ENCODE measurements at regions not wholly inside any gene's neighbourhood (a gene's known extent, or its start where the extent isn't known, plus 50 kb on each side); places are given as distances from the start of the nearest gene placed in this dataset.

- Mint-ChIP-seq H3K4me1 (no peaks in the 10 kb centered on the region), H3K9me3 (peaks cover 4% of the 10 kb centered on the region), H3K36me3 (no peaks in the 10 kb centered on the region), H3K27me3 (no peaks in the 10 kb centered on the region), H3K27ac (no peak overlapping the region), H3K4me3 (no peak overlapping the region)
- DNase-seq = no peak
- CTCF ChIA-PET = no interaction called here
Measured at GRCh38 chr11:115067900-115068530, 389.7 kb downstream of the NXPE2 start.

GRCh38 chr11:115069599-115069998 is 391.3 kb downstream of the NXPE2 start:
- DNase-seq = no peak
- Mint-ChIP-seq H3K9me3 (peaks cover 4% of the 10 kb centered on the region), H3K27me3 (no peaks in the 10 kb centered on the region), H3K36me3 (no peaks in the 10 kb centered on the region), H3K4me3 (no peak overlapping the region), H3K4me1 (no peaks in the 10 kb centered on the region), H3K27ac (no peak overlapping the region)
- CTCF ChIA-PET = no interaction called here

DNA sequence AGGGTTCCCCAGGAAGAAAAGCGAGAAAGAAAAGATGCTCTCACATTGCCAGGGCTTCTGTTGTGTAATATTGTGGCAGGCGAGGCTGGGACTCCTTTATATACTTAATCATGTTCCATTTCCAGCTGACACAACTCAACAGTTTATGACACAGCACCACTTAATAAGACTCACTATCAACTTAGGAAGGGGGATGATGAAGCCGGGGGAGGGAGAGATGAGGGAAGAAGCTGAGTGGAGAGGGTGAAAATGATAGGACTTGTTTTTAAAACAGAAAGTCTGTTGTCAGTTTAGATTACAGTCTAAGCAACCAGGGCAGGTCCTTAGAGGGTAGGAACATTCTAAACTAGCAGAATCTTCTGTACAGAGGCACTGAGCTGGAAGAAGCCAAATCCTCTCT is 397.0 kb downstream of the NXPE2 start:
- no peak overlapping the region for H3K4me3 Mint-ChIP-seq
- H3K36me3 Mint-ChIP-seq = no peaks in the 10 kb centered on the region
- no peaks in the 10 kb centered on the region for H3K9me3 Mint-ChIP-seq
- no peaks in the 10 kb centered on the region for H3K27me3 Mint-ChIP-seq
- CTCF ChIA-PET = no interaction called here
- DNase-seq = no peak
- H3K4me1 Mint-ChIP-seq = no peaks in the 10 kb centered on the region
- no peak overlapping the region for H3K27ac Mint-ChIP-seq

GRCh38 chr11:115077740-115078139 is 399.4 kb downstream of the NXPE2 start:
- CTCF ChIA-PET = no interaction called here
- no peak overlapping the region for H3K27ac Mint-ChIP-seq
- H3K4me3 Mint-ChIP-seq = no peak overlapping the region
- no peaks in the 10 kb centered on the region for H3K4me1 Mint-ChIP-seq
- no peaks in the 10 kb centered on the region for H3K36me3 Mint-ChIP-seq
- no peaks in the 10 kb centered on the region for H3K9me3 Mint-ChIP-seq
- no peak for DNase-seq
- no peaks in the 10 kb centered on the region for H3K27me3 Mint-ChIP-seq

GRCh38 chr11:115078461-115079438 is 400.4 kb downstream of the NXPE2 start:
- CTCF ChIA-PET = no interaction called here
- Mint-ChIP-seq H3K4me3 (no peak overlapping the region), H3K9me3 (no peaks in the 10 kb centered on the region), H3K27me3 (no peaks in the 10 kb centered on the region), H3K36me3 (no peaks in the 10 kb centered on the region), H3K4me1 (no peaks in the 10 kb centered on the region), H3K27ac (no peak overlapping the region)
- no peak for DNase-seq

GRCh38 chr11:115080923-115081680 is 402.8 kb downstream of the NXPE2 start:
- Mint-ChIP-seq H3K36me3 (no peaks in the 10 kb centered on the region), H3K4me1 (no peaks in the 10 kb centered on the region), H3K27me3 (no peaks in the 10 kb centered on the region), H3K27ac (no peak overlapping the region), H3K9me3 (no peaks in the 10 kb centered on the region), H3K4me3 (no peak overlapping the region)
- DNase-seq = no peak
- CTCF ChIA-PET = no interaction called here

GRCh38 chr11:115081972-115082371 is 403.6 kb downstream of the NXPE2 start:
- no peaks in the 10 kb centered on the region for H3K4me1 Mint-ChIP-seq
- H3K36me3 Mint-ChIP-seq = no peaks in the 10 kb centered on the region
- CTCF ChIA-PET = no interaction called here

DNA sequence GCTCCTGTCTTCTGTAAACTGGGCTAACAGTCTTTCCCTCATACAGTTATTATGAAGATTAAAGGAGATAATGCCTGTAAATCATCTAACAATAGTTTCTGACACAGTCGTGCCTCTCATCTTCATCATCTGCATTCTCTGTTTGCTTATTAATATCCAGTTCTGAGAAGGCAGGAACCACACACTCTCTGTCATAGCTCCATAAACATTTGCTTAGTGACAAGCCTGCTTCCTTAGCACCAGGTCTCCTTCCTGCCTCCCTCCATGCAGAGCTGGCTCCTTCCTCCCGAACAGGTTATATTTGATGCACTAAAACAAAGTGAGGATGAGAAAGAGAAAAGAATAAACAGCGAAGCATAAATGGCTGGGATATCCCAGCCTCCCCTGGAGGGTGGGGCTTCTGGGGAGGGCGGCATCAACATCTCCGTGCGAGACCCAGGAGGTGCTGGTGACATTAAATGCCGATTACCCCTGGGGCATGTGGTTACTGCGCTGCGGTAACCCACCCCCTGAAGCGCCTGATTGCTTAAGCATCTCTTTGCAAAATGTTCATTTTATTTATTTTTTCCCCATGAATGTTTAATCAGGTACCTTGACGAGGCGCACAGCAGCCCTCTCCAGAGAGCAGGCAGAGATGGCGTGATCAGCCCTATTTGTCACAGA is 404.9 kb downstream of the NXPE2 start:
- no peak overlapping the region for H3K4me3 Mint-ChIP-seq
- CTCF ChIA-PET = no interaction called here
- no peak for DNase-seq
- no peaks in the 10 kb centered on the region for H3K4me1 Mint-ChIP-seq
- H3K27me3 Mint-ChIP-seq = no peaks in the 10 kb centered on the region
- no peaks in the 10 kb centered on the region for H3K9me3 Mint-ChIP-seq
- no peak overlapping the region for H3K27ac Mint-ChIP-seq
- no peaks in the 10 kb centered on the region for H3K36me3 Mint-ChIP-seq

More at GRCh38 chr11:115081972-115082371, 403.6 kb downstream of the NXPE2 start:
- Mint-ChIP-seq H3K27me3 (no peaks in the 10 kb centered on the region), H3K27ac (no peak overlapping the region), H3K4me3 (no peak overlapping the region), H3K9me3 (no peaks in the 10 kb centered on the region)
- DNase-seq = no peak

- H3K4me3 Mint-ChIP-seq = no peak overlapping the region
- CTCF ChIA-PET = no interaction called here
- H3K36me3 Mint-ChIP-seq = no peaks in the 10 kb centered on the region
- DNase-seq = no peak
- H3K4me1 Mint-ChIP-seq = no peaks in the 10 kb centered on the region
- no peaks in the 10 kb centered on the region for H3K27me3 Mint-ChIP-seq
- no peak overlapping the region for H3K27ac Mint-ChIP-seq
- H3K9me3 Mint-ChIP-seq = no peaks in the 10 kb centered on the region
Measured at GRCh38 chr11:115084231-115084630, 405.9 kb downstream of the NXPE2 start.

GRCh38 chr11:115085461-115086210 is 407.3 kb downstream of the NXPE2 start:
- Mint-ChIP-seq H3K4me3 (no peak overlapping the region), H3K27me3 (no peaks in the 10 kb centered on the region), H3K9me3 (no peaks in the 10 kb centered on the region), H3K36me3 (no peaks in the 10 kb centered on the region), H3K27ac (no peak overlapping the region), H3K4me1 (no peaks in the 10 kb centered on the region)
- DNase-seq = no peak
- CTCF ChIA-PET = no interaction called here

DNA sequence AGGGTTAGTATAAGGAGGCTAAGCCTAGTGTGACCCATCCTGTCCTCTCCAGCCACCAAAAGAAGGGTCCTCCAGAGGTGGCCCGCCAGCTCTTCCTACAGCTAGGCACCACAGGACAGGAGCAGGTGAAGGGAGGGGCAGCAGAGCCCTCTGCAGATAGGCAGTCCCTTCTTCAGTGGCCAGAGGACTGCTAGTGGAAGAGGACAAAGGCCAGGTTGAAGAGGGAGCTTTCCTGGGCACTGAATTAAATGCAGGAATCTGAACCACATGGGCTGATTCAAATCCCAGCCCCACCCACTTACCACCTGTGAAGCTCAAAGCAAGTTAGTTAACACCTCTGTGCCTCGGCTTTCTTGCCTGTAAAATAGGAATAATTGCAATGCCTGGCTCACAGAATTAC is 409.5 kb downstream of the NXPE2 start:
- no peak for DNase-seq
- Mint-ChIP-seq H3K4me3 (no peak overlapping the region), H3K4me1 (no peaks in the 10 kb centered on the region), H3K27me3 (no peaks in the 10 kb centered on the region), H3K9me3 (no peaks in the 10 kb centered on the region), H3K27ac (no peak overlapping the region), H3K36me3 (no peaks in the 10 kb centered on the region)
- CTCF ChIA-PET = no interaction called here

GRCh38 chr11:115092516-115092915 is 411.7 kb downstream of the CADM1 start:
- Mint-ChIP-seq H3K27me3 (no peaks in the 10 kb centered on the region), H3K4me3 (no peak overlapping the region), H3K36me3 (no peaks in the 10 kb centered on the region), H3K27ac (no peak overlapping the region), H3K9me3 (no peaks in the 10 kb centered on the region), H3K4me1 (no peaks in the 10 kb centered on the region)
- CTCF ChIA-PET = no interaction called here
- DNase-seq = no peak

GRCh38 chr11:115097796-115098408 is 406.3 kb downstream of the CADM1 start:
- Mint-ChIP-seq H3K4me3 (no peak overlapping the region), H3K27me3 (no peaks in the 10 kb centered on the region), H3K27ac (no peak overlapping the region), H3K4me1 (no peaks in the 10 kb centered on the region), H3K36me3 (no peaks in the 10 kb centered on the region), H3K9me3 (no peaks in the 10 kb centered on the region)
- DNase-seq = no peak
- CTCF ChIA-PET = no interaction called here

Data from activated naive CD4-positive, alpha-beta T cell treated with anti-CD3 and anti-CD28 coated beads, Interleukin-2, amount 10 ng/mL, durations not matched to agents 7 days and 5 days (primary cell).